ENCODE measurements at regions not wholly inside any gene's neighbourhood (a gene's known extent, or its start where the extent isn't known, plus 50 kb on each side); places are given as distances from the start of the nearest gene placed in this dataset.

DNA sequence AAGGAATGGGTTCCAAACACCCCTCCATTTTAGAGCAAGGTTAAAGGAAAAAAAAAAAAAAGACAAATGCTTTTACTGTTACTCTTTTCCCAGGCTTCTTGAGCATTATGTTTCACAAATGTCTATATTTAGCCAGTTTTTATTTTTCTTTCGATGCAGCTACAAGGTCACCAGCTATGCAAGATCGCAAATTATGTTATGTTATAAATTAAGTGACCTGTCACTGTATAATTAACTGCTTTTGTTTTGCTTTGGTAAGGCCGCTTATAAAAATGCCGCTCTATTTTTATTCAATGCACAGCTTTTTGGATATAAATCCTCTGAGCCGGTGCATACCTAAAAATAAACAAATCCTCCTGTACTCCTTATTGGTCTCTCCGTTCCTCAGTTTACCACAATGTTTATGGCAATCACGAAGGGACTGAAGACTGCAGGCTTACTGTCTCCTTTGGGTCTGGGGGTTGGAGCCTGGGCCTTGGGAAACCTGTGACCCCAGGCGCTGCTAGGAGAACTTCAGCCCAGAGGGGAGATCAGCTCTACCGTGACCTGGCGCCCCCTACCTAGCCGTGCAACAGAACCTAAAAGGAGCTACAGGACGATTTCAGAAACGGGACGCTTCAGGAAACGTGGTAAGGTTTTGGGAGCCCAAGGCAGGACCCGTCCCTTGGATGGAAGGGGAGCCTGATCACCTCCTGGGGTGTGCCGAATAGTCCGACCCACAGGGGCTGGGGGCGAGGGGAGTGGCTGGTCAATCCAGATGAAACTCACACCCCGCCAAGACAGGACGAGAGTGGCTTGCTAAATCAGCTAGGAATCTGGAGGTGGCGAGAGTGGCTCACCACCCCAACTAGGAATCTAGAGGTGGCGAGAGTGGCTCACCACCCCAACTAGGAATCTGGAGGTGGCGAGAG lies 101.2 kb upstream of the CD55 start:
- no peak overlapping the region for H3K4me2 ChIP-seq (ENCODE audit: insufficient read depth, low read length)
- no peak overlapping the region for H2AFZ ChIP-seq (ENCODE audit: low read length)
- no peaks in the 10 kb centered on the region for H3K79me2 ChIP-seq (ENCODE audit: insufficient read depth, low read length)
- H3K9me3 ChIP-seq (ENCODE audit: low read depth, low read length): no peaks in the 10 kb centered on the region
- H3K27me3 ChIP-seq (ENCODE audit: insufficient read depth, low read length): no peaks in the 10 kb centered on the region
- no peak overlapping the region for H3K4me3 ChIP-seq (ENCODE audit: insufficient read depth, low read length)
- no peak overlapping the region for H3K27ac ChIP-seq (ENCODE audit: low read depth, low read length)
- DNase-seq (ENCODE audit: insufficient read length, low spot score, missing footprints): no peak
- TF ChIP-seq, protein P1, sequence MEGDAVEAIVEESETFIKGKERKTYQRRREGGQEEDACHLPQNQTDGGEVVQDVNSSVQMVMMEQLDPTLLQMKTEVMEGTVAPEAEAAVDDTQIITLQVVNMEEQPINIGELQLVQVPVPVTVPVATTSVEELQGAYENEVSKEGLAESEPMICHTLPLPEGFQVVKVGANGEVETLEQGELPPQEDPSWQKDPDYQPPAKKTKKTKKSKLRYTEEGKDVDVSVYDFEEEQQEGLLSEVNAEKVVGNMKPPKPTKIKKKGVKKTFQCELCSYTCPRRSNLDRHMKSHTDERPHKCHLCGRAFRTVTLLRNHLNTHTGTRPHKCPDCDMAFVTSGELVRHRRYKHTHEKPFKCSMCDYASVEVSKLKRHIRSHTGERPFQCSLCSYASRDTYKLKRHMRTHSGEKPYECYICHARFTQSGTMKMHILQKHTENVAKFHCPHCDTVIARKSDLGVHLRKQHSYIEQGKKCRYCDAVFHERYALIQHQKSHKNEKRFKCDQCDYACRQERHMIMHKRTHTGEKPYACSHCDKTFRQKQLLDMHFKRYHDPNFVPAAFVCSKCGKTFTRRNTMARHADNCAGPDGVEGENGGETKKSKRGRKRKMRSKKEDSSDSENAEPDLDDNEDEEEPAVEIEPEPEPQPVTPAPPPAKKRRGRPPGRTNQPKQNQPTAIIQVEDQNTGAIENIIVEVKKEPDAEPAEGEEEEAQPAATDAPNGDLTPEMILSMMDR (IDR thresholded peaks at IDR 0.05; ENCODE audit: extremely low read depth, low read depth, low read length): no peak
- H3K4me1 ChIP-seq (ENCODE audit: insufficient read depth, low read length): no peaks in the 10 kb centered on the region
- H4K20me1 ChIP-seq (ENCODE audit: insufficient read depth, low read length): no peaks in the 10 kb centered on the region
- no peaks in the 10 kb centered on the region for H3K36me3 ChIP-seq (ENCODE audit: insufficient read depth, low read length)

- Histone ChIP-seq H4K20me1 (ENCODE audit: insufficient read depth, low read length) (no peaks in the 10 kb centered on the region), H3K36me3 (ENCODE audit: insufficient read depth, low read length) (no peaks in the 10 kb centered on the region), H3K4me1 (ENCODE audit: insufficient read depth, low read length) (no peaks in the 10 kb centered on the region), H3K27me3 (ENCODE audit: insufficient read depth, low read length) (no peaks in the 10 kb centered on the region), H3K4me3 (ENCODE audit: insufficient read depth, low read length) (no peak overlapping the region), H2AFZ (ENCODE audit: low read length) (no peak overlapping the region), H3K27ac (ENCODE audit: low read depth, low read length) (no peak overlapping the region), H3K4me2 (ENCODE audit: insufficient read depth, low read length) (no peak overlapping the region), H3K79me2 (ENCODE audit: insufficient read depth, low read length) (no peaks in the 10 kb centered on the region), H3K9me3 (ENCODE audit: low read depth, low read length) (no peaks in the 10 kb centered on the region)
- DNase-seq (ENCODE audit: insufficient read length, low spot score, missing footprints): no peak
- TF ChIP-seq, protein P1 (IDR thresholded peaks at IDR 0.05; ENCODE audit: extremely low read depth, low read depth, low read length): no peak
Observed at GRCh38 chr1:207221934-207222351, 99.5 kb upstream of the CD55 start.

DNA sequence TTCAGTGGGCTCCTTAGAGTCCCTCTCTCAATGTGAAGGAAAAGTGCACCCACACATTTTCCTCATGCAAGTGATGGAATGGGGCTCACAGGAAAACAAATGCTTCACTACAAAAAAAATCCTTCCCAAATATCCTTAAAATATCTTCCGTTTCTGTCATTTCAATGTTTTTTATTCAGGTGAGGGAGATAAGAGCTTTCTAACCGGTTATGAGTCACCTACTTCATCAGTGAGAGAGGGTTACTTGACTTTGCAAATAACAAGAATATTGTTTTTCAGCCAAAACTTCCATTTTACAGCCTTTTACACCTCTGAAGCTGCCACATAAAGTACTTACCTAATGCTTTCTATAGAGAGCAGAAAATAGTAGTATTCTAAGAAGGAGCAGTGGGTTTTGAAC lies 98.3 kb upstream of the CD55 start:
- no peaks in the 10 kb centered on the region for H3K9me3 ChIP-seq (ENCODE audit: low read depth, low read length)
- no peaks in the 10 kb centered on the region for H3K36me3 ChIP-seq (ENCODE audit: insufficient read depth, low read length)
- no peak for DNase-seq (ENCODE audit: insufficient read length, low spot score, missing footprints)
- no peak overlapping the region for H3K4me3 ChIP-seq (ENCODE audit: insufficient read depth, low read length)
- H2AFZ ChIP-seq (ENCODE audit: low read length): no peak overlapping the region
- H4K20me1 ChIP-seq (ENCODE audit: insufficient read depth, low read length): no peaks in the 10 kb centered on the region
- no peaks in the 10 kb centered on the region for H3K4me1 ChIP-seq (ENCODE audit: insufficient read depth, low read length)
- no peaks in the 10 kb centered on the region for H3K79me2 ChIP-seq (ENCODE audit: insufficient read depth, low read length)
- H3K27ac ChIP-seq (ENCODE audit: low read depth, low read length): no peak overlapping the region
- TF ChIP-seq, protein P1 (IDR thresholded peaks at IDR 0.05; ENCODE audit: extremely low read depth, low read depth, low read length): no peak
- H3K4me2 ChIP-seq (ENCODE audit: insufficient read depth, low read length): no peak overlapping the region
- no peaks in the 10 kb centered on the region for H3K27me3 ChIP-seq (ENCODE audit: insufficient read depth, low read length)

DNA sequence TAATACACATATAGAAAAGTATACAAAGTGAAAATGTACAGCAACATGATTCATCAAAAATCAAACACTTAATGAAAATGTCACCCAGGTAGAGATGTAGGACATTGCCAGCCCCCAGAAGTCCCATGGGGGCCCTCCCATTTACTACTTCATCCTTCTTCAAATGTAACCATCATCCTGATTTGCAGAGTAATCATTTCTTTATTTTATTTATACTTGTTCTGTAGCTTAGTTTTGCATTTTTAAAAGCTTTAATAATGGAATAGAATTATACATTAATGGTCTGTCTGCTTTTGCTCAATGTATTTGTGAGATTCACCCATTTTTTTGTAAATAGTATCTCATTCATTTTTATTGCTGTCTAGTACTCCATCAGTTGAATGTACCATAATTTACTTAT lies 96.8 kb upstream of the CD55 start:
- H3K27ac ChIP-seq (ENCODE audit: low read depth, low read length): no peak overlapping the region
- H3K36me3 ChIP-seq (ENCODE audit: insufficient read depth, low read length): no peaks in the 10 kb centered on the region
- H3K4me2 ChIP-seq (ENCODE audit: insufficient read depth, low read length): no peak overlapping the region
- H4K20me1 ChIP-seq (ENCODE audit: insufficient read depth, low read length): no peaks in the 10 kb centered on the region
- H3K9me3 ChIP-seq (ENCODE audit: low read depth, low read length): no peaks in the 10 kb centered on the region
- no peak for DNase-seq (ENCODE audit: insufficient read length, low spot score, missing footprints)
- TF ChIP-seq, protein P1 (IDR thresholded peaks at IDR 0.05; ENCODE audit: extremely low read depth, low read depth, low read length): no peak
- H3K4me1 ChIP-seq (ENCODE audit: insufficient read depth, low read length): no peaks in the 10 kb centered on the region
- no peaks in the 10 kb centered on the region for H3K27me3 ChIP-seq (ENCODE audit: insufficient read depth, low read length)
- no peak overlapping the region for H2AFZ ChIP-seq (ENCODE audit: low read length)
- no peak overlapping the region for H3K4me3 ChIP-seq (ENCODE audit: insufficient read depth, low read length)
- H3K79me2 ChIP-seq (ENCODE audit: insufficient read depth, low read length): no peaks in the 10 kb centered on the region

Measured in osteoblast (primary cell).